H9 (cell line): ENCODE measurements at regions not wholly inside any gene's neighbourhood (a gene's known extent, or its start where the extent isn't known, plus 50 kb on each side); places are given as distances from the start of the nearest gene placed in this dataset.

ENCODE experiments used
- DNase-seq: peaks from one replicate; pipeline ENCODE4 v3.0.0-alpha.2; 2017
- H2AFZ ChIP-seq: one replicate; pipeline ENCODE4 v1.6.1; 2013; ENCODE audit warnings: mild to moderate bottlenecking, low read length, control low read depth, moderate library complexity
- H2AK5ac ChIP-seq: 2 replicates; pipeline ENCODE4 v1.6.1; 2013; ENCODE audit warnings: low read length, control low read depth, mixed read lengths; ENCODE audit not compliant: insufficient read length
- H2BK120ac ChIP-seq: one replicate; pipeline ENCODE4 v1.6.1; 2013; ENCODE audit warnings: low read depth, mild to moderate bottlenecking, low read length, control low read depth, inconsistent platforms; ENCODE audit not compliant: poor library complexity, severe bottlenecking
- H2BK12ac ChIP-seq: 2 replicates; pipeline ENCODE4 v1.6.1; 2013; ENCODE audit warnings: low read length, control low read depth, mixed read lengths, low read depth; ENCODE audit not compliant: insufficient read length
- H2BK15ac ChIP-seq: 2 replicates; pipeline ENCODE4 v1.6.1; 2013; ENCODE audit warnings: low read depth, low read length, control low read depth
- H2BK20ac ChIP-seq: one replicate; pipeline ENCODE4 v1.6.1; 2013; ENCODE audit warnings: low read depth, mild to moderate bottlenecking, low read length, control low read depth, inconsistent platforms; ENCODE audit not compliant: poor library complexity, severe bottlenecking
- H2BK5ac ChIP-seq: 2 replicates; pipeline ENCODE4 v1.6.1; 2013; ENCODE audit warnings: low read length, control low read depth, mixed read lengths; ENCODE audit not compliant: insufficient read length
- H3K14ac ChIP-seq: 2 replicates; pipeline ENCODE4 v1.6.1; 2013; ENCODE audit warnings: low read length, control low read depth; ENCODE audit not compliant: insufficient read depth
- H3K18ac ChIP-seq: 2 replicates; pipeline ENCODE4 v1.6.1; 2013; ENCODE audit warnings: low read depth, mild to moderate bottlenecking, mixed read lengths, low read length, control low read depth; ENCODE audit not compliant: insufficient read length
- H3K23ac ChIP-seq: 2 replicates; pipeline ENCODE4 v1.6.1; 2013; ENCODE audit warnings: low read length, control low read depth, mixed read lengths, low read depth; ENCODE audit not compliant: insufficient read length
- H3K23me2 ChIP-seq: 2 replicates; pipeline ENCODE4 v1.6.1; 2013; ENCODE audit warnings: low read depth, mild to moderate bottlenecking, mixed read lengths, low read length, control low read depth; ENCODE audit not compliant: insufficient read length, poor library complexity, severe bottlenecking
- H3K27ac ChIP-seq: 2 replicates; pipeline ENCODE4 v1.5.1; 2013; ENCODE audit warnings: low read length, control low read depth, mixed read lengths, low read depth; ENCODE audit not compliant: insufficient read length
- H3K27me3 ChIP-seq: 2 replicates; pipeline ENCODE4 v1.6.1; 2013; ENCODE audit warnings: low read length, control low read depth, inconsistent platforms; ENCODE audit not compliant: insufficient read depth
- H3K4ac ChIP-seq: 2 replicates; pipeline ENCODE4 v1.6.1; 2013; ENCODE audit warnings: low read depth, mild to moderate bottlenecking, control low read depth, inconsistent platforms, low read length, moderate library complexity
- H3K4me1 ChIP-seq: 2 replicates; pipeline ENCODE4 v1.6.1; 2013; ENCODE audit warnings: low read length, control low read depth, inconsistent platforms; ENCODE audit not compliant: insufficient read depth
- H3K4me2 ChIP-seq: 2 replicates; pipeline ENCODE4 v1.6.1; 2013; ENCODE audit warnings: low read length, control low read depth, mixed read lengths; ENCODE audit not compliant: insufficient read length, insufficient read depth
- H3K56ac ChIP-seq: 2 replicates; pipeline ENCODE4 v1.6.1; 2013; ENCODE audit warnings: low read depth, mild to moderate bottlenecking, mixed read lengths, low read length, control low read depth; ENCODE audit not compliant: insufficient read length
- H3K79me1 ChIP-seq: 2 replicates; pipeline ENCODE4 v1.6.1; 2013; ENCODE audit warnings: low read depth, mild to moderate bottlenecking, moderate library complexity, low read length, control low read depth, inconsistent platforms; ENCODE audit not compliant: insufficient read depth, poor library complexity, severe bottlenecking
- H3K79me2 ChIP-seq: 2 replicates; pipeline ENCODE4 v1.6.1; 2013; ENCODE audit warnings: low read length, control low read depth, inconsistent platforms; ENCODE audit not compliant: insufficient read depth
- H3K9ac ChIP-seq: 2 replicates; pipeline ENCODE4 v1.6.1; 2013; ENCODE audit warnings: low read length, control low read depth, mixed read lengths; ENCODE audit not compliant: insufficient read length; ENCODE audit errors: extremely low read depth
- H3K9me3 ChIP-seq: one replicate; pipeline ENCODE4 v1.6.1; 2013; ENCODE audit warnings: low read depth, low read length, inconsistent platforms; ENCODE audit not compliant: control insufficient read depth
- H3T11ph ChIP-seq: one replicate; pipeline ENCODE4 v1.6.1; 2013; ENCODE audit warnings: mild to moderate bottlenecking, low read length, control low read depth, inconsistent platforms
- H4K20me1 ChIP-seq: one replicate; pipeline ENCODE4 v1.6.1; 2013; ENCODE audit not compliant: control insufficient read depth, insufficient read length, insufficient read depth
- H4K5ac ChIP-seq: 2 replicates; pipeline ENCODE4 v1.6.1; 2013; ENCODE audit warnings: low read depth, mild to moderate bottlenecking, mixed read lengths, low read length, control low read depth; ENCODE audit not compliant: insufficient read length
- H4K8ac ChIP-seq: replicated peaks from 2 replicates; pipeline ENCODE4 v1.6.1; 2013; ENCODE audit warnings: low read length, control low read depth, mixed read lengths, low read depth; ENCODE audit not compliant: insufficient read length
- H4K91ac ChIP-seq: 2 replicates; pipeline ENCODE4 v1.6.1; 2013; ENCODE audit warnings: low read depth, mild to moderate bottlenecking, moderate library complexity, mixed read lengths, low read length, control low read depth; ENCODE audit not compliant: insufficient read length
- H3K27ac Mint-ChIP-seq, 3 experiments: 2 replicates in 2 of 3; 3 replicates in 1 of 3; pipeline ENCODE4 v1.8.0; 2020 to 2021; ENCODE audit warnings: mixed read lengths in 3 of 3, mild to moderate bottlenecking in 1 of 3, moderate library complexity in 1 of 3
- H3K27me3 Mint-ChIP-seq: 2 replicates; pipeline ENCODE4 v1.8.0; 2021; ENCODE audit warnings: low read depth, mild to moderate bottlenecking, moderate library complexity, mixed read lengths
- H3K36me3 Mint-ChIP-seq, 3 experiments: 2 replicates in 2 of 3; 3 replicates in 1 of 3; pipeline ENCODE4 v1.8.0; 2020 to 2021; ENCODE audit warnings: low read depth in 3 of 3, mixed read lengths in 3 of 3; ENCODE audit not compliant: insufficient read depth in 1 of 3
- H3K4me1 Mint-ChIP-seq, 2 experiments: 2 replicates each; pipeline ENCODE4 v1.8.0; 2020; ENCODE audit warnings: mixed read lengths in 2 of 2
- H3K4me3 Mint-ChIP-seq, 2 experiments: 2 replicates in 1 of 2; 3 replicates in 1 of 2; pipeline ENCODE4 v1.8.0; 2020 to 2021; ENCODE audit warnings: mild to moderate bottlenecking in 2 of 2, mixed read lengths in 2 of 2, moderate library complexity in 1 of 2
- H3K9me3 Mint-ChIP-seq, 2 experiments: 2 replicates in 1 of 2; 3 replicates in 1 of 2; pipeline ENCODE4 v1.8.0; 2020; ENCODE audit warnings: mild to moderate bottlenecking in 2 of 2, mixed read lengths in 2 of 2, moderate library complexity in 1 of 2
- TF ChIP-seq, protein P1 (sequence below): fragments of 200-600 bp; sonication (generic); conservative IDR thresholded peaks from 3 replicates; pipeline ENCODE4 v1.8.0; 2021; ENCODE audit warnings: antibody characterized with exemption, mild to moderate bottlenecking

DNA sequence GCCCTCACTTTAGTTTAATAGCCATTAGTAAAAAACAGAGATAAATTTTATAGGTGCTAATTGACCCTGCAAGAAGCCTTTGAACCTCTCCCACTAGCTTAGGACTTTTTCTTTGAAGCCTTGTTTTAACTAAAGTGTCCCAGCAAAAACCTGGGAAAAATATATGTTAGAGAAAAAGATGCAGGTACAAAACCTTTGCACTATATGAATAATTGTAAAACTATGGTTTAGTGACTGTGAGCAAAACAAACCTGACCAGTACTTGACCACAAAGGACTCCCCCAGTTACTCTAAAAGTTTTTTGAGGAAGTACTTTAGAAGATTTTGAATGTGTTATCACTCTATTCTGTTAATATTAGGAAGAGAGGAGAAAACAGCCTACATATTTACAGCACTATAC is 123.3 kb upstream of the TP63 start:
- Mint-ChIP-seq H3K27ac (no peak overlapping the region), H3K27me3 (no peaks in the 10 kb centered on the region), H3K4me3 (no peak overlapping the region), H3K4me1 (peaks cover 4 to 5% of the 10 kb centered on the region in 2 experiments; a peak in 3 of 4 replicates), H3K9me3 (no peaks in the 10 kb centered on the region; a peak in 1 of 5 replicates), H3K36me3 (no peaks in the 10 kb centered on the region)
- H3K4me1 ChIP-seq = no peaks in the 10 kb centered on the region
- no peak overlapping the region for H4K91ac ChIP-seq
- H2BK120ac ChIP-seq = no peak overlapping the region
- H2BK20ac ChIP-seq = no peak overlapping the region
- no peak for DNase-seq
- no peak overlapping the region for H2BK12ac ChIP-seq
- no peaks in the 10 kb centered on the region for H3K23me2 ChIP-seq
- no peak overlapping the region for H4K8ac ChIP-seq
- no peak overlapping the region for H3T11ph ChIP-seq
- no peak overlapping the region for H3K14ac ChIP-seq
- H4K20me1 ChIP-seq = no peaks in the 10 kb centered on the region
- no peak overlapping the region for H4K5ac ChIP-seq
- no peak overlapping the region for H3K9ac ChIP-seq
- no peak overlapping the region for H3K18ac ChIP-seq
- no peak overlapping the region for H3K23ac ChIP-seq
- H2BK15ac ChIP-seq = no peak overlapping the region
- no peak overlapping the region for H2AFZ ChIP-seq
- H3K79me2 ChIP-seq = no peaks in the 10 kb centered on the region
- no peak overlapping the region for H3K4me2 ChIP-seq
- H3K27ac ChIP-seq = no peak overlapping the region
- no peak overlapping the region for H3K56ac ChIP-seq
- H3K9me3 ChIP-seq = no peaks in the 10 kb centered on the region
- H2BK5ac ChIP-seq = no peak overlapping the region
- TF ChIP-seq, protein P1, sequence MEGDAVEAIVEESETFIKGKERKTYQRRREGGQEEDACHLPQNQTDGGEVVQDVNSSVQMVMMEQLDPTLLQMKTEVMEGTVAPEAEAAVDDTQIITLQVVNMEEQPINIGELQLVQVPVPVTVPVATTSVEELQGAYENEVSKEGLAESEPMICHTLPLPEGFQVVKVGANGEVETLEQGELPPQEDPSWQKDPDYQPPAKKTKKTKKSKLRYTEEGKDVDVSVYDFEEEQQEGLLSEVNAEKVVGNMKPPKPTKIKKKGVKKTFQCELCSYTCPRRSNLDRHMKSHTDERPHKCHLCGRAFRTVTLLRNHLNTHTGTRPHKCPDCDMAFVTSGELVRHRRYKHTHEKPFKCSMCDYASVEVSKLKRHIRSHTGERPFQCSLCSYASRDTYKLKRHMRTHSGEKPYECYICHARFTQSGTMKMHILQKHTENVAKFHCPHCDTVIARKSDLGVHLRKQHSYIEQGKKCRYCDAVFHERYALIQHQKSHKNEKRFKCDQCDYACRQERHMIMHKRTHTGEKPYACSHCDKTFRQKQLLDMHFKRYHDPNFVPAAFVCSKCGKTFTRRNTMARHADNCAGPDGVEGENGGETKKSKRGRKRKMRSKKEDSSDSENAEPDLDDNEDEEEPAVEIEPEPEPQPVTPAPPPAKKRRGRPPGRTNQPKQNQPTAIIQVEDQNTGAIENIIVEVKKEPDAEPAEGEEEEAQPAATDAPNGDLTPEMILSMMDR = no peak
- H3K4ac ChIP-seq = no peak overlapping the region
- no peaks in the 10 kb centered on the region for H3K79me1 ChIP-seq
- H2AK5ac ChIP-seq = no peak overlapping the region
- H3K27me3 ChIP-seq = no peaks in the 10 kb centered on the region
